HUDEP-2 (cell line): ENCODE measurements at regions not wholly inside any gene's neighbourhood (a gene's known extent, or its start where the extent isn't known, plus 50 kb on each side); places are given as distances from the start of the nearest gene placed in this dataset.

ENCODE experiments used
- DNase-seq, 76 experiments: peaks; one replicate each; lab custom pipeline; 2025; ENCODE audit not compliant: unreplicated experiment in 76 of 76; lab: John Stamatoyannopoulos, UW

GRCh38 chr6:90770778-90771177 is 183.9 kb upstream of the MAP3K7 start:
- DNase-seq: no peak

GRCh38 chr6:90765895-90766294 is 179.0 kb upstream of the MAP3K7 start:
- no peak for DNase-seq

- no peak for DNase-seq
Measured at GRCh38 chr6:90765491-90765890, 178.6 kb upstream of the MAP3K7 start.

GRCh38 chr6:90764001-90764400 is 177.1 kb upstream of the MAP3K7 start:
- no peak for DNase-seq

GRCh38 chr6:90759664-90760063 is 172.8 kb upstream of the MAP3K7 start:
- DNase-seq: no peak

- DNase-seq: no peak
Measured at GRCh38 chr6:90758741-90759140, 171.9 kb upstream of the MAP3K7 start.

GRCh38 chr6:90753820-90754643 is 167.2 kb upstream of the MAP3K7 start:
- DNase-seq: no peak

- DNase-seq: no peak
Measured at GRCh38 chr6:90739802-90740201, 152.9 kb upstream of the MAP3K7 start.

GRCh38 chr6:90739339-90739738 is 152.5 kb upstream of the MAP3K7 start:
- DNase-seq: no peak

- DNase-seq: no peak
Measured at GRCh38 chr6:90730151-90730673, 143.3 kb upstream of the MAP3K7 start.

- DNase-seq: no peak
Measured at GRCh38 chr6:90729057-90729456, 142.2 kb upstream of the MAP3K7 start.

- DNase-seq: no peak
Measured at GRCh38 chr6:90722648-90723047, 135.8 kb upstream of the MAP3K7 start.

GRCh38 chr6:90720404-90720803 is 133.5 kb upstream of the MAP3K7 start:
- DNase-seq: no peak

GRCh38 chr6:90719321-90720195 is 132.7 kb upstream of the MAP3K7 start:
- DNase-seq: no peak

GRCh38 chr6:90716376-90716775 is 129.5 kb upstream of the MAP3K7 start:
- no peak for DNase-seq

GRCh38 chr6:90715093-90715655 is 128.3 kb upstream of the MAP3K7 start:
- no peak for DNase-seq

- no peak for DNase-seq
Measured at GRCh38 chr6:90714319-90714718, 127.4 kb upstream of the MAP3K7 start.

GRCh38 chr6:90712114-90712513 is 125.2 kb upstream of the MAP3K7 start:
- DNase-seq: no peak

- no peak for DNase-seq
Measured at GRCh38 chr6:90709431-90709996, 122.6 kb upstream of the MAP3K7 start.

- no peak for DNase-seq
Measured at GRCh38 chr6:90708206-90708737, 121.4 kb upstream of the MAP3K7 start.

GRCh38 chr6:90707246-90707645 is 120.4 kb upstream of the MAP3K7 start:
- DNase-seq: no peak
